Mucosa of stomach (tissue), 1 donor: ENCODE measurements at regions not wholly inside any gene's neighbourhood (a gene's known extent, or its start where the extent isn't known, plus 50 kb on each side); places are given as distances from the start of the nearest gene placed in this dataset.

ENCODE experiments used
- H3K27me3 ChIP-seq: one replicate; pipeline ENCODE4 v1.7.0; 2013; ENCODE audit warnings: mild to moderate bottlenecking, low read length; ENCODE audit not compliant: control insufficient read depth, insufficient read depth
- H3K36me3 ChIP-seq: one replicate; pipeline ENCODE4 v1.7.0; 2013; ENCODE audit warnings: low read length; ENCODE audit not compliant: control insufficient read depth, insufficient read depth
- H3K4me1 ChIP-seq: one replicate; pipeline ENCODE4 v1.7.0; 2013; ENCODE audit warnings: mild to moderate bottlenecking, low read length; ENCODE audit not compliant: control insufficient read depth, insufficient read depth
- H3K4me3 ChIP-seq: one replicate; pipeline ENCODE4 v1.7.0; 2013; ENCODE audit warnings: low read length
- H3K9ac ChIP-seq: one replicate; pipeline ENCODE4 v1.7.0; 2013; ENCODE audit warnings: mild to moderate bottlenecking, low read length, moderate library complexity
- H3K9me3 ChIP-seq: one replicate; pipeline ENCODE4 v1.7.0; 2013; ENCODE audit warnings: mild to moderate bottlenecking, low read length, moderate library complexity; ENCODE audit not compliant: control insufficient read depth
- donor health status: Pancreatic carcinoma.

- Histone ChIP-seq H3K4me3 (no peak overlapping the region), H3K9me3 (no peaks in the 10 kb centered on the region), H3K4me1 (peaks cover 6% of the 10 kb centered on the region), H3K36me3 (no peaks in the 10 kb centered on the region), H3K9ac (no peak overlapping the region), H3K27me3 (no peaks in the 10 kb centered on the region)
Observed at GRCh38 chr14:71414631-71415403, 507.6 kb downstream of the PCNX1 start.

- Histone ChIP-seq H3K9ac (no peak overlapping the region), H3K4me1 (peaks cover 6% of the 10 kb centered on the region), H3K4me3 (no peak overlapping the region), H3K36me3 (no peaks in the 10 kb centered on the region), H3K9me3 (no peaks in the 10 kb centered on the region), H3K27me3 (no peaks in the 10 kb centered on the region)
Observed at GRCh38 chr14:71415404-71415690, 508.1 kb downstream of the PCNX1 start.

DNA sequence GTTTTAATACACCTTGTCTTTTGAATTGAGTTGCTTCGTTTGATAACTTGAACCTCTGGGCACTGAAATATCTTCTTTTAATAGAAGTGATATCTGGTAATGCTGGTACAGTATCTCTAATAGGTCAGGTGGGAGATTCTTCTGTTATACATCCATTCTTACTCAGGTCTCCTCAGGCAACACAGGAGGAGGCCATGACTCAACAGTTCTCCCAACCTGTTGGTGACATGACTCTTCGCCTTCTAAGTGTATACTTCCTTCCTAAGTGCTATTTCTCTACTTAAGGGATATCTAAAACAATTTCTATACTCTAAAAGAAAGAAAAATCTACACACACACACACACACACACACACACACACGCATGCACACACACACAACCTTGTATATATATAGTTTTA, 509.1 kb downstream of the PCNX1 start:
- Histone ChIP-seq H3K36me3 (no peaks in the 10 kb centered on the region), H3K9me3 (no peaks in the 10 kb centered on the region), H3K4me1 (peaks cover 3% of the 10 kb centered on the region), H3K27me3 (no peaks in the 10 kb centered on the region), H3K4me3 (no peak overlapping the region), H3K9ac (no peak overlapping the region)

GRCh38 chr14:71418532-71419245, 511.4 kb downstream of the PCNX1 start:
- Histone ChIP-seq H3K4me1 (no peaks in the 10 kb centered on the region), H3K9me3 (no peaks in the 10 kb centered on the region), H3K4me3 (no peak overlapping the region), H3K27me3 (no peaks in the 10 kb centered on the region), H3K9ac (no peak overlapping the region), H3K36me3 (no peaks in the 10 kb centered on the region)

DNA sequence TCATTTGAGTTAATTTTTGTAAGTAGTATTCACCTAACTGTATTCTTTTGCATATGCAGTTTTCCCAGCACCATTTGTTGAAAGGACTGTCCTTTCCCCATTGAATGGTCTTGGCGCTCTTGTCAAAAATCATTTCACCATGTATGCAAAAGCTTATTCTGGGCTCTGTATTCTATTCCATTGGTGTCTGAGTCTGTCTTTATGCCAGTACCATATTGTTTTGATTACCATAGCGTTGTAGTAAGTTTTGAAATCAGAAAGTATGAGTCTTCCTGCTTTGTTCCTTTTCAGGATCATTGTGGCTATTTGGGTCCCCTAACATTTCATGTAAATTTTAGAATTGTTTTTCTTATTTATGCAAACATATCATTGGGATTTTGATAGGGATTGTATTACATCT, 508.7 kb upstream of the RGS6 start:
- H3K27me3 ChIP-seq: no peaks in the 10 kb centered on the region
- H3K9me3 ChIP-seq: no peaks in the 10 kb centered on the region
- no peaks in the 10 kb centered on the region for H3K36me3 ChIP-seq
- no peak overlapping the region for H3K4me3 ChIP-seq
- H3K9ac ChIP-seq: no peak overlapping the region
- H3K4me1 ChIP-seq: no peaks in the 10 kb centered on the region

DNA sequence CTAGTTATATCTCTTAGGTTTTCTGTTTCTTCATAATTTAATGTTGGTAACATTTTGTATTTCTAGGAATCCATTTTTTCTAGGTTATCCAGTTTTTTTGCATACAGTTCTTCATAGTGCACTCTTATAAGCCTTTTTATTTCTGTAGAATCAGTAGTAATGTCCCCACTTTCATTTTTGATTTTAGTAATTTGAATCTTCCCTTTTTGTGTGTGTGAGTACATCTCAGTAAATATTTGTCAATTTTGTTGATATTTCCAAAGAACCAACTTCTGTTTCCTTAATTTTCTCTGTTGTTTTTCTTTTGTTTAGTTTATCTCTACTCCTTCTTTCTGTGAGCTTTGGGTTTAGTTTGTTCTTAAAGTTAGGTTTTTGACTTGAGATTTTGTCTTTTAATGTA, 507.3 kb upstream of the RGS6 start:
- no peak overlapping the region for H3K9ac ChIP-seq
- no peaks in the 10 kb centered on the region for H3K4me1 ChIP-seq
- no peaks in the 10 kb centered on the region for H3K9me3 ChIP-seq
- H3K27me3 ChIP-seq: no peaks in the 10 kb centered on the region
- no peaks in the 10 kb centered on the region for H3K36me3 ChIP-seq
- H3K4me3 ChIP-seq: no peak overlapping the region

DNA sequence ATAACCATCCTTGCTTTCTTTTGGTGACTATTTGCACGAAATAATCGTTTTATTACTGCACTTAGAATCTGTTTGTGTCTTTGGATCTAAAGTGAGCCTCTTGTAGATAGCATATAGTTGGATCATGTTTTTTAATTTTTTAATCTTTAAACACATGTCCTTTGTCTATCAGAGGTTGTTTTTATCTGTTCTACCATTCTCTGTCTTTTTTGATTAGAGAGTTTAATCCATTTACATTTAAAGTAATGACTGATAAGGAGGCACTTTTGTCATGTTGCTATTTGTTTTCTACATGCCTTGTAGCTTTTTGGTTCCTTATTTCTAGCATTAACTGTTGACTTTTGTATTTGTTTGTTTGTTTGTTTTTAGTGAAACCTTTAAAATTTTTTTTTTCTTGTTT, 506.2 kb upstream of the RGS6 start:
- Histone ChIP-seq H3K36me3 (no peaks in the 10 kb centered on the region), H3K4me3 (no peak overlapping the region), H3K9ac (no peak overlapping the region), H3K9me3 (no peaks in the 10 kb centered on the region), H3K27me3 (no peaks in the 10 kb centered on the region), H3K4me1 (no peaks in the 10 kb centered on the region)

- H3K4me3 ChIP-seq: no peak overlapping the region
- H3K27me3 ChIP-seq: no peaks in the 10 kb centered on the region
- H3K9me3 ChIP-seq: no peaks in the 10 kb centered on the region
- no peaks in the 10 kb centered on the region for H3K36me3 ChIP-seq
- H3K9ac ChIP-seq: no peak overlapping the region
- H3K4me1 ChIP-seq: no peaks in the 10 kb centered on the region
Observed at GRCh38 chr14:71429902-71430301, 502.3 kb upstream of the RGS6 start.

DNA sequence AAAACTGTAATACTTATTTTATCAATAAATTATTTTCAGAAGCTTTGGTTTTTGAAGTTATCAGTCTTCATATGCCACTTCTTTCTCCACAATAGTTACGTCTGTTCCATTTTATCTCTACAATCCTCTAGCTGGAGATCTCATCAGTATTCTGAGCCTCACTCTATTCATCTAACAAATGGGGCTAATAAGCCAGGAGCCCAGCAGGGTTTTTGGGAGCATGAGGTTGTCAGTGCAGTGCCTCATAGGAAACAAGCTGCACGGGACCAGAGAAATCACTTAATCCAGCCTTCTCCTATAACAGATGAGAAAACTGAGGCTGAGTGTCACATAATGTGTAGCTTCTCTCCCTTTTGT, 501.9 kb upstream of the RGS6 start:
- no peak overlapping the region for H3K4me3 ChIP-seq
- no peak overlapping the region for H3K9ac ChIP-seq

DNA sequence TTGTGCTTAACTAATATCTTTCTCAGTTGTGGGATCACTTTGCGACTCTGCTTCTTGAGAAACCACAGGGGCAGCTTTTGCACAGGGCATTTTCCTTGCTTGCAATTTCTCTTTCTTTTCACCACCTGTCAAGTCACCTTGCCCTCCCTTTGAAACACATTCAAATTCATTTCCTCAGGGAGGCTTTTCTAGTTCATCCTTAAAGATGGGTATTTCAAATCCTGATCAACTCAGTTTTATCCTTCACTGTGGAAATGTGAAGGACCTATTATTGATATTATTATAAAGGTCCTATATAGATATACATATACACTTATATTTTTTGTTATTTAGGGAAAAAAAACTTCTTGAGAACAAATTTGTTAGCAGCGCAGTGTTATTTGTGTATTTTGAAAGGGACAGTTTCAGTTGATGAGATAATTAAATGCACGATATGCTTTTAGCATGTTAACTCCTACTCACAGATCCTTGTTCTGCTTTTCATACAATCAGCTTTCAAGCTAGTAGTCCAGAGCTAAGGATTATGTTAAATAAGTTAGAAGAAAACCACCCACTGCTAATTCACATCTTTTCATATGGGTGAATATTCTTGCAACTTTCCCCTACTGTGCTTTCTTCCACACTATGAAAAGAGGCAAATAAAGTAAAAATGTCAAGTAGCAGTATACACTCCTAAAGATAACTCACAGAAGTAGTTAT, 501.4 kb upstream of the RGS6 start:
- H3K4me1 ChIP-seq: no peaks in the 10 kb centered on the region
- no peaks in the 10 kb centered on the region for H3K36me3 ChIP-seq
- no peaks in the 10 kb centered on the region for H3K9me3 ChIP-seq
- H3K27me3 ChIP-seq: no peaks in the 10 kb centered on the region
- H3K4me3 ChIP-seq: no peak overlapping the region
- no peak overlapping the region for H3K9ac ChIP-seq

More for the DNA sequence above, 501.9 kb upstream of the RGS6 start:
- H3K27me3 ChIP-seq: no peaks in the 10 kb centered on the region
- no peaks in the 10 kb centered on the region for H3K9me3 ChIP-seq
- H3K36me3 ChIP-seq: no peaks in the 10 kb centered on the region
- H3K4me1 ChIP-seq: no peaks in the 10 kb centered on the region

- Histone ChIP-seq H3K4me3 (no peak overlapping the region), H3K4me1 (peaks cover 3% of the 10 kb centered on the region), H3K9ac (no peak overlapping the region)
Observed at GRCh38 chr14:71432334-71433110, 499.7 kb upstream of the RGS6 start.

GRCh38 chr14:71433303-71433702, 498.9 kb upstream of the RGS6 start:
- Histone ChIP-seq H3K4me3 (no peak overlapping the region), H3K4me1 (peaks cover 7% of the 10 kb centered on the region), H3K9ac (no peak overlapping the region), H3K27me3 (no peaks in the 10 kb centered on the region), H3K9me3 (no peaks in the 10 kb centered on the region), H3K36me3 (no peaks in the 10 kb centered on the region)

More at GRCh38 chr14:71432334-71433110, 499.7 kb upstream of the RGS6 start:
- Histone ChIP-seq H3K27me3 (no peaks in the 10 kb centered on the region), H3K9me3 (no peaks in the 10 kb centered on the region), H3K36me3 (no peaks in the 10 kb centered on the region)
